A673 (cell line): ENCODE measurements at regions not wholly inside any gene's neighbourhood (a gene's known extent, or its start where the extent isn't known, plus 50 kb on each side); places are given as distances from the start of the nearest gene placed in this dataset.

Experiments
- BruUV-seq: library from RNA; stranded (reverse); fragments of 400-500 nt; replicated peaks from 2 replicates; lab custom pipeline; 2021; lab: Mats Ljungman, UMichigan
- CTCF ChIA-PET: fragments of 300-600 bp; sonication (Branson Sonifier 250); formaldehyde crosslinking; loops from one replicate; lab custom pipeline; 2022; ENCODE audit warnings: antibody characterized with exemption; lab: Charles Lee
- POLR2A ChIA-PET: fragments of 300-600 bp; sonication (Branson Sonifier 250); formaldehyde crosslinking; loops from one replicate; lab custom pipeline; 2022; ENCODE audit warnings: antibody characterized with exemption; ENCODE audit not compliant: low non-redundant PET; lab: Charles Lee
- DNase-seq: peaks from one replicate; pipeline ENCODE4 v3.0.0-alpha.2; 2015; ENCODE audit warnings: low spot score
- H3K27ac ChIP-seq: fragments of 200-600 bp; sonication (generic); 2 replicates; pipeline ENCODE4 v1.5.1; 2016; ENCODE audit warnings: mixed run types, low read depth, mild to moderate bottlenecking, mixed read lengths, antibody characterized with exemption, low read length; ENCODE audit not compliant: poor library complexity, severe bottlenecking
- H3K27me3 ChIP-seq: fragments of 200-600 bp; sonication (generic); replicated peaks from 2 replicates; pipeline ENCODE4 v1.6.1; 2017; ENCODE audit warnings: mixed run types, low read depth, mild to moderate bottlenecking, mixed read lengths, antibody characterized with exemption, low read length; ENCODE audit not compliant: insufficient read depth, poor library complexity
- H3K36me3 ChIP-seq: fragments of 200-600 bp; sonication (generic); 2 replicates; pipeline ENCODE4 v1.6.1; 2016; ENCODE audit warnings: mixed run types, mild to moderate bottlenecking, mixed read lengths, antibody characterized with exemption, low read length; ENCODE audit not compliant: insufficient read depth, poor library complexity, severe bottlenecking
- H3K4me1 ChIP-seq: fragments of 200-600 bp; sonication (generic); 2 replicates; pipeline ENCODE4 v1.6.1; 2017; ENCODE audit warnings: mixed run types, mild to moderate bottlenecking, mixed read lengths, antibody characterized with exemption, low read length; ENCODE audit not compliant: insufficient read depth, poor library complexity, severe bottlenecking
- H3K4me3 ChIP-seq: fragments of 200-600 bp; sonication (generic); 2 replicates; pipeline ENCODE4 v1.5.1; 2016; ENCODE audit warnings: low read depth, mixed run types, mild to moderate bottlenecking, mixed read lengths, low read length; ENCODE audit not compliant: poor library complexity, severe bottlenecking
- H3K9me3 ChIP-seq: fragments of 200-600 bp; sonication (generic); 2 replicates; pipeline ENCODE4 v1.6.1; 2016; ENCODE audit warnings: mixed run types, low read depth, mild to moderate bottlenecking, mixed read lengths, antibody characterized with exemption, low read length; ENCODE audit not compliant: poor library complexity, severe bottlenecking
- CTCF ChIP-seq: fragments of 300-800, 200-600 bp; sonication (generic); conservative IDR thresholded peaks from 2 replicates; pipeline ENCODE4 v1.5.1; 2017; ENCODE audit warnings: low read depth, mild to moderate bottlenecking, antibody characterized with exemption, low read length, moderate library complexity, mixed read lengths
- EZH2 ChIP-seq: fragments of 200-600 bp; sonication (generic); IDR thresholded peaks from 2 replicates; pipeline ENCODE4 v1.6.1; 2017; ENCODE audit warnings: borderline replicate concordance, low read depth, mild to moderate bottlenecking, mixed read lengths, antibody characterized with exemption, low read length; ENCODE audit not compliant: poor library complexity, severe bottlenecking
- intact Hi-C: fragments of 100-400 bp; cut with micrococcal nuclease; formaldehyde crosslinking; loops from one replicate; pipeline ENCODE4 v1.10.0; 2022; ENCODE audit not compliant: unreplicated experiment

GRCh38 chr3:55201779-55202178 lies 273.9 kb upstream of the LRTM1 start:
- no peaks in the 10 kb centered on the region for H3K9me3 ChIP-seq
- no peaks in the 10 kb centered on the region for H3K27me3 ChIP-seq
- TF ChIP-seq EZH2 (no peak), CTCF (no peak)
- CTCF ChIA-PET, result no interaction called here
- H3K4me3 ChIP-seq, result no peak overlapping the region
- intact Hi-C loops, result no loop called here
- DNase-seq, result no peak
- POLR2A ChIA-PET, result no interaction called here
- no peaks in the 10 kb centered on the region for H3K36me3 ChIP-seq
- no TSS peak for BruUV-seq
- no peaks in the 10 kb centered on the region for H3K4me1 ChIP-seq
- no peak overlapping the region for H3K27ac ChIP-seq

GRCh38 chr3:55200906-55201305 lies 273.0 kb upstream of the LRTM1 start:
- no peak overlapping the region for H3K27ac ChIP-seq
- POLR2A ChIA-PET, result no interaction called here

GRCh38 chr3:55198554-55198953 lies 270.7 kb upstream of the LRTM1 start:
- POLR2A ChIA-PET, result no interaction called here
- CTCF ChIA-PET, result no interaction called here
- no peak overlapping the region for H3K27ac ChIP-seq

More at GRCh38 chr3:55200906-55201305, 273.0 kb upstream of the LRTM1 start:
- no peaks in the 10 kb centered on the region for H3K36me3 ChIP-seq
- H3K27me3 ChIP-seq, result no peaks in the 10 kb centered on the region
- CTCF ChIA-PET, result no interaction called here
- no peak for TF ChIP-seq EZH2
- TF ChIP-seq CTCF, result no peak
- intact Hi-C loops, result no loop called here
- no peak for DNase-seq
- H3K4me3 ChIP-seq, result no peak overlapping the region
- H3K4me1 ChIP-seq, result no peaks in the 10 kb centered on the region
- no TSS peak for BruUV-seq
- H3K9me3 ChIP-seq, result no peaks in the 10 kb centered on the region

More at GRCh38 chr3:55198554-55198953, 270.7 kb upstream of the LRTM1 start:
- no peak for TF ChIP-seq EZH2
- TF ChIP-seq CTCF, result no peak
- intact Hi-C loops, result no loop called here
- Histone ChIP-seq H3K4me1 (no peaks in the 10 kb centered on the region), H3K36me3 (no peaks in the 10 kb centered on the region), H3K9me3 (no peaks in the 10 kb centered on the region), H3K27me3 (no peaks in the 10 kb centered on the region), H3K4me3 (no peak overlapping the region)
- DNase-seq, result no peak
- BruUV-seq, result no TSS peak
